Ishikawa (cell line): ENCODE measurements at regions not wholly inside any gene's neighbourhood (a gene's known extent, or its start where the extent isn't known, plus 50 kb on each side); places are given as distances from the start of the nearest gene placed in this dataset.

Experiments used
- CEBPB ChIP-seq: IDR thresholded peaks from 2 replicates; pipeline ENCODE4 v1.6.1; 2012
- EP300 ChIP-seq: IDR thresholded peaks from 2 replicates; pipeline ENCODE4 v1.6.1; 2012; ENCODE audit warnings: borderline replicate concordance
- FOXM1 ChIP-seq: IDR thresholded peaks from 2 replicates; pipeline ENCODE4 v1.6.1; 2012; ENCODE audit warnings: low read depth, borderline replicate concordance
- RAD21 ChIP-seq: IDR thresholded peaks from 2 replicates; pipeline ENCODE4 v1.6.1; 2012; ENCODE audit warnings: low read depth
- TCF12 ChIP-seq: IDR thresholded peaks from 2 replicates; pipeline ENCODE4 v1.6.1; 2012; ENCODE audit warnings: low read depth
- TEAD4 ChIP-seq: IDR thresholded peaks from 2 replicates; pipeline ENCODE4 v1.6.1; 2012
- USF1 ChIP-seq: IDR thresholded peaks from 2 replicates; pipeline ENCODE4 v1.6.1; 2012
- YY1 ChIP-seq: IDR thresholded peaks from 2 replicates; pipeline ENCODE4 v1.6.1; 2012; ENCODE audit warnings: low read depth
- ZBTB7A ChIP-seq: IDR thresholded peaks from 2 replicates; pipeline ENCODE4 v1.6.1; 2012; ENCODE audit warnings: low read depth
- TF ChIP-seq, protein P1 (sequence below): IDR thresholded peaks from 2 replicates; pipeline ENCODE4 v1.6.1; 2012; ENCODE audit warnings: low read depth, mild to moderate bottlenecking
- TF ChIP-seq, protein P2 (sequence below): IDR thresholded peaks from 2 replicates; pipeline ENCODE4 v1.6.1; 2012

DNA sequence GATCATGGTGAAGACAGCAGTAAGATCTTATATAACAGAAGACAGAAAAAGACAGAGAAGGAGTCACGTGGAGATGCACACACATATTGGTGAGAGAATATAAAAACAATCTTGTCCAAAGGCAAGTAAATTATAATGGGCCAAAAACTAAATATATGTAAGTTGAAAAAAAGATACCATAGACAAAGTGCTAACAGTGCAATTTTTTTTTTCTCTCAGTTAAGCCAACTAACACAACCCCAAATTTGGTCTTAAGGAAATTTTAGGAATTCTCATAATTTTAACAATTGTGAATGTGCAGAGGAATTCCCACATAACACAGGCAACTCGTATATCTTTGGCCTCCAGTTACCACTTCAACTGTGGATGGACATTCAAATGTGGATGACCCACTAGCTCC, 432.2 kb downstream of the SOX2 start:
- TF ChIP-seq, protein P1, sequence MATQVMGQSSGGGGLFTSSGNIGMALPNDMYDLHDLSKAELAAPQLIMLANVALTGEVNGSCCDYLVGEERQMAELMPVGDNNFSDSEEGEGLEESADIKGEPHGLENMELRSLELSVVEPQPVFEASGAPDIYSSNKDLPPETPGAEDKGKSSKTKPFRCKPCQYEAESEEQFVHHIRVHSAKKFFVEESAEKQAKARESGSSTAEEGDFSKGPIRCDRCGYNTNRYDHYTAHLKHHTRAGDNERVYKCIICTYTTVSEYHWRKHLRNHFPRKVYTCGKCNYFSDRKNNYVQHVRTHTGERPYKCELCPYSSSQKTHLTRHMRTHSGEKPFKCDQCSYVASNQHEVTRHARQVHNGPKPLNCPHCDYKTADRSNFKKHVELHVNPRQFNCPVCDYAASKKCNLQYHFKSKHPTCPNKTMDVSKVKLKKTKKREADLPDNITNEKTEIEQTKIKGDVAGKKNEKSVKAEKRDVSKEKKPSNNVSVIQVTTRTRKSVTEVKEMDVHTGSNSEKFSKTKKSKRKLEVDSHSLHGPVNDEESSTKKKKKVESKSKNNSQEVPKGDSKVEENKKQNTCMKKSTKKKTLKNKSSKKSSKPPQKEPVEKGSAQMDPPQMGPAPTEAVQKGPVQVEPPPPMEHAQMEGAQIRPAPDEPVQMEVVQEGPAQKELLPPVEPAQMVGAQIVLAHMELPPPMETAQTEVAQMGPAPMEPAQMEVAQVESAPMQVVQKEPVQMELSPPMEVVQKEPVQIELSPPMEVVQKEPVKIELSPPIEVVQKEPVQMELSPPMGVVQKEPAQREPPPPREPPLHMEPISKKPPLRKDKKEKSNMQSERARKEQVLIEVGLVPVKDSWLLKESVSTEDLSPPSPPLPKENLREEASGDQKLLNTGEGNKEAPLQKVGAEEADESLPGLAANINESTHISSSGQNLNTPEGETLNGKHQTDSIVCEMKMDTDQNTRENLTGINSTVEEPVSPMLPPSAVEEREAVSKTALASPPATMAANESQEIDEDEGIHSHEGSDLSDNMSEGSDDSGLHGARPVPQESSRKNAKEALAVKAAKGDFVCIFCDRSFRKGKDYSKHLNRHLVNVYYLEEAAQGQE = no peak
- TF ChIP-seq RAD21 (no peak), EP300 (no peak), ZBTB7A (no peak), YY1 (no peak), FOXM1 (no peak), USF1 (no peak), TCF12 (no peak), TEAD4 (no peak), CEBPB (no peak)
- TF ChIP-seq, protein P2, sequence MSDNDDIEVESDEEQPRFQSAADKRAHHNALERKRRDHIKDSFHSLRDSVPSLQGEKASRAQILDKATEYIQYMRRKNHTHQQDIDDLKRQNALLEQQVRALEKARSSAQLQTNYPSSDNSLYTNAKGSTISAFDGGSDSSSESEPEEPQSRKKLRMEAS = no peak
